H7 (cell line): ENCODE measurements at regions not wholly inside any gene's neighbourhood (a gene's known extent, or its start where the extent isn't known, plus 50 kb on each side); places are given as distances from the start of the nearest gene placed in this dataset.
A peak's percentile ranks its signal among the peaks of the same experiment; 100 is the strongest.

Experiments
- DNase-seq: peaks from one replicate; pipeline ENCODE4 v3.0.0; 2012
- H3K27me3 ChIP-seq: 2 replicates; pipeline ENCODE4 v1.6.0; 2011; ENCODE audit warnings: mild to moderate bottlenecking, low read length; ENCODE audit not compliant: control insufficient read depth, insufficient read depth
- H3K36me3 ChIP-seq: replicated peaks from 2 replicates; pipeline ENCODE4 v1.5.1; 2011; ENCODE audit warnings: low read length; ENCODE audit not compliant: control insufficient read depth, insufficient read depth
- H3K4me3 ChIP-seq: 2 replicates; pipeline ENCODE4 v1.5.1; 2011; ENCODE audit warnings: low read depth, mild to moderate bottlenecking, control low read depth, low read length, moderate library complexity; ENCODE audit not compliant: insufficient read depth

DNA sequence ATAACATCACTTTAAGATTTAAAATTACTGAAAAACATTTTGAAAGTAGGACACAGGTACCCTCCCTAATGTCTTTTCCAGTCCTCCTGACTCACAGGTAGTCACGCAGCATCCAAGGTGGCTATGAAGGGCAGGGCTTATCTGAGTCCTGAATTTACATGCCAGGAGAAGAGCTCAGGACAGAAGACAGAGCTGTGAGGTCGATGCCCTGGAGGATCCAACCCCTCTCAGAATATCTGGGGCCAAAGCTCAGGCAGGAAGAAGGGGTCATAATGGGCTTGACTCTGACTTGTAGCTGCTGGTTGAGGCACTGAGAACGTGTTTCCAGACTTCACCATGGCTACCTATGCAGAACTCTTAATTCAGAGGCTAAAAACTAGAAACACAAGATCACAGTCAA, 177.5 kb downstream of the AASDH start:
- H3K36me3 ChIP-seq: no peaks in the 10 kb centered on the region
- H3K4me3 ChIP-seq: no peak overlapping the region
- H3K27me3 ChIP-seq: peaks cover 42% of the 10 kb centered on the region
- peak; percentile 15 for DNase-seq

DNA sequence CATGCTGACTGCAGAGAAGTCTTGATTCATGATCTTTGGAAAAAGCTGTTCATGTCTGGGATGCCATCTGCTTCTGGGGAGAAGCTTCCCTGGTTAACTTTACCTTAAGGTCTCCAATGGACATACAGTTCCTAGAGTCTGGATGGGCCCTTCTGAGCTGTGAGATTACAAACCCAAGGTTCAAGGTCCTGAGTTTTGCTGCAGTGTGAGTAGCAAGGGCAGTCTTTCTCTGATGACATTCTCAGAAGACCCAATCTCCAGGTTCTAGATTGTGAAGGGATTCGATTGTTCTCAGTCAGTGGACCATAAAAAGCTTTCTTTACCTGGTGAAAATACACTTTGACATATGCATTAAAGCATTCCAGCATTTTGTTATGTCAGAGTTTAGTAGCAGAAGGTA, 179.2 kb downstream of the AASDH start:
- H3K27me3 ChIP-seq: peaks cover 42% of the 10 kb centered on the region
- no peak overlapping the region for H3K4me3 ChIP-seq
- H3K36me3 ChIP-seq: no peaks in the 10 kb centered on the region; the same call in 1 of the 2 replicates
- DNase-seq: no peak

DNA sequence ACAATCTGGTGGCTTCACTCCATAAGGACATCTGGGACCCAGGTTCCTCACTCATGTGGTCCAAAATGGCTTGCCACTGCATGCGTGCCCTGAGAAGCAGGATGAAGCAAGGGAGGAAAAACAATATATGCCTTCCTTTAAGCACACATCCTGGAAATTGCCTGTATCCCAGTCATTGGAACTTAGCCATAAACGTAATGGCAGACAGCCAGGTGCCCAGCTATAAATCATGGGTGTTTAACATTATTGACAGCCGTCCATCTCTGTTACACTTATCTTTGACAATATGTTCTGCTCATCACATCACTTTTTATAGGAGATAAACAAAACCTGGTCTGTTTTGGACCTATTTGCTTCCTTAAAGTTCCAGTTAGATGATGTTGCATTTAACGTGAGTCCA, 181.0 kb downstream of the AASDH start:
- Histone ChIP-seq H3K36me3 (no peaks in the 10 kb centered on the region; the same call in 1 of the 2 replicates), H3K27me3 (peaks cover 34% of the 10 kb centered on the region), H3K4me3 (no peak overlapping the region)
- DNase-seq: no peak

DNA sequence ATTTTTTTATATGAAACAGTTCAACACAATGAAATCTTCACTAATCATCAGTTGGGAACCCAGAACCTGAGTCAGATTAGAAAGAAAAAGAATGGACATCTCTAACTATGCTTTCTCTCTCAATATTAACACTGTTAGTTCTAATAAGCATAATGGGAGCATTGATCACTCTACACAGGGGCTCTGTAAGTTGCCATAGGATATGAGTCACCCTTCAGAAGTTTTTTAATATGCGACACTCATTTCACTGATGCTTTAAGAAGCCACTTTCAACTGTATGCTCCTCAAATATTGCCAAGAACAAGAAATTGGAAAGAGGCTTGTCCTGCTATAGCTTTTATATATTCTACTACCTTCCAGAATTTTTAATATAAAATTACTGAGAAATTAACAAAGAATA, 187.0 kb downstream of the AASDH start:
- no peaks in the 10 kb centered on the region for H3K27me3 ChIP-seq
- no peaks in the 10 kb centered on the region; the same call in 1 of the 2 replicates for H3K36me3 ChIP-seq
- H3K4me3 ChIP-seq: no peak overlapping the region
- no peak for DNase-seq

DNA sequence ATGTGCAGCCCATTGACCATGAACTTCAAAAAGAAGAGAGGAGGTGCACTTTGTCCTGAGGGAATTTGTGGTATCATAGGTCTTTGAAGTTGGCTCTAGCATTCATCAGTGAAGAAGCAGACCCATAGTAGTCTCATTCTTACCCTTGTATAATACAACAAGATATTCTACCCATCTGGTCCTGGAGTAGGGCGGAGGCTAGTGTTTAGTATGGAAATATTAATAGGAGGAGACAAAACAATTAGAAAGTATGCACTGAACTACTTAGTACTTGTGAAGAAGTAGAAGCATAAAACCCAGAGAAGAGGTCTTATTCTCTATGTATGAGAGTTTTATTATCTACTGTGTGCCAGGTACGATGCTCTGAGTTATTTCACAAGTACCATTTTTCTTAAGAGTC, 189.0 kb downstream of the AASDH start:
- Histone ChIP-seq H3K36me3 (no peaks in the 10 kb centered on the region), H3K27me3 (no peaks in the 10 kb centered on the region), H3K4me3 (no peak overlapping the region)
- DNase-seq: no peak

DNA sequence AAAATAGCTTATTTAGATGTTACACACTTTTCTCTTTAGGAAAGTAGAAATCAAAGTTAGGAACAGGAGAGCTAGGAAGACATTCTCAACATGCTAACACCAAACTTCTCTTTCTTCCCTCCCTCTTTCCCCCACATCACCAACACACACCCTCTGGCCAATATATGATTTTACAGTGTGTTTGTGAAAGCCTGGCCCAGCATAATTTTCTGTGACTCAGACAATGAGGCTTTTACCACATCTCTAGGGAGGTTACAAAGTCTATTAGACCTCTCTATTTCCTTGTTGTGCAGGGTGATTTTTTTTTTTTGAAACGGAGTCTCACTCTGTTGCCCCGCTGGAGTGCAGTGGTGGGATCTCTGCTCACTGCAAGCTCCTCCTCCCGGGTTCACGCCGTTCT, 189.9 kb downstream of the AASDH start:
- Histone ChIP-seq H3K27me3 (no peaks in the 10 kb centered on the region), H3K36me3 (no peaks in the 10 kb centered on the region)

DNA sequence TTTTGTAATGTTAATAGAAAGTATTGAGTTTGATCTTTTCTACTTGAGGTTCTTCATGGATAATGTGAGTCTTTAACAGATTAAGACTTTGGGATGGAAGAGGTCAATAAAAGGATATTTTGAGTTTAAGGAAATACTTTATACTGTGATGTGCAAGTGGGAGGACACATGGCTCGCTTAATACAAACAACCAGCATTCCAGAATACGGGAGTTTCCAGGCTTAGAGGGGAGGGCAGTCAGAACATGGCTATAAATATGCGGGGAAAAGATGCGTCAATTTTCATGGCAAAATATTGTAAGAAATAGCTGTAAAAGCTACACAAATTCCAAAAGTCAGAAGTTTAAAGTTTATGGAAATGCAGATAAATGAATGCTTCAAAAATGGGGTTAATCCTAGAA, 192.3 kb downstream of the AASDH start:
- H3K36me3 ChIP-seq: no peaks in the 10 kb centered on the region
- H3K27me3 ChIP-seq: no peaks in the 10 kb centered on the region
- DNase-seq: no peak
- H3K4me3 ChIP-seq: no peak overlapping the region

More for the DNA sequence above, 189.9 kb downstream of the AASDH start:
- no peak for DNase-seq
- no peak overlapping the region for H3K4me3 ChIP-seq

DNA sequence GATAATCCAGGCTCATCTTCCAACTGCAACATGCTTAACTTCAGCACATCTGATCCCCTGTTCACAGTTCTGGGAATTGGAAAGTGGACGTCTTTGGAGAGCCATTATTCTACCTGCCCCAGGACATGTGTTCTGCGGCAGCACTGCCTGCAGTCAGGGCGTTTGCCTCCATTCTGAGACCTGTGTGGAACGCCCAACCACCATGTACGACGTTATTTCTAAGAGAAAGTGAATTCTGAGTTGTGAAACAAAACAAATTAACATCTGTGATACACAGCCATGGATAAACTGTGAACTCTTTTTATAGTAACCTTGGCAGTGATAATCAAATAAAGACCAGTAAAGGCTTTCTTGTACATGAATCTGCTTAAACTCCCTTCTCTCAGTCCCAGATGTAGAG, 195.8 kb downstream of the AASDH start:
- Histone ChIP-seq H3K27me3 (no peaks in the 10 kb centered on the region), H3K36me3 (no peaks in the 10 kb centered on the region), H3K4me3 (no peak overlapping the region)
- DNase-seq: no peak

DNA sequence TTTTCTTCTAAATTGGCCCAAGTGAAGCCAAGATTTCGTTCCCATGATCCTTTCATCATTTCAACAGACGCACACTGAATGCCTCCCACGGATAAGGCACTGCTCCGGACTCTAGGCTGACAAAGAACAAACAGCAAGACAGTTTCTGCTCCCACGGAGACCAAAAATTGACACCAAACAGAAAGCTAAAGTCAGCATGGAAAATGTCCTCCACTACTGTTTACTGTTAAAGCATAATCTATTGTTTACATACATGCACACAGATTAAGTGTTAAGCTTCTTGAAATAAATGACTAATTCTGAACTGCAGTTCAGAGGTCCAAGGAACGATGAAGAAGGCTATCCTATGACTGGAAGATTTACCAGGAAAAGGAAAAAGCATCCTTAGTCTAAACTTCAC, 199.6 kb downstream of the AASDH start:
- H3K4me3 ChIP-seq: no peak overlapping the region
- H3K36me3 ChIP-seq: no peaks in the 10 kb centered on the region
- H3K27me3 ChIP-seq: no peaks in the 10 kb centered on the region
- no peak for DNase-seq

DNA sequence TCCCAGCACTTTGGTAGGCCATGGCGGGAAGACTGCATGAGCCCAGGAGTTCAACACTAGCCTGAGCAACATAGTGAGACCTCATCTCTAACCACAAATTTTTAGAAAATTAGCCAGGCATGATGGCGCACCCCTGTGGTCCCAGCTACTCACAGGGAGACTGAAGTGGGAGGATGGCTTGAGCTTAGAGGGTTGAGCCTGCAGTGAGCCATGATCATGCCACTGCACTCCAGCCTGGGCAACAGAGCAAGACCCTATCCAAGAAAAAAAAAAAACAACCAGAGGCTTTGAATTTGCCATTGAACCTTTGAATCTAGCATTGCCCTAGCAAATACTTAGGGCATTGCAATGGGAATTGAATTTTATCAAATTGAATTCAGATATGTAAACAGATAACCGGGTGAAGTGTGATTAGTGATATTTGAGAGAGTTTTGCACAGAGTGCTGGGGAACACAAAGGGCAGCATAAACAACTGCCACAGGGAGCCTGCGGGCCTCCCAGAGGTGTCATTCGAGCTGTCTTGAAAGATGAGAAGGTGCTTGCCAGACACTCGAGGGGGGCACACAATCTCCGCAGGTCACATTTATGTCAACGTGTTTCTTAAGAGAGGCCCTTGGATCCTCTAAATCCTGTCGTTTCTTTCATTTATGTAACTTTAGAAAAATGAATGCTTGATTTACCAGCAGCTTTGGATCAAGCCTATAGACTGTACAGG, 200.3 kb downstream of the AASDH start:
- H3K36me3 ChIP-seq: no peaks in the 10 kb centered on the region
- no peak for DNase-seq
- no peaks in the 10 kb centered on the region for H3K27me3 ChIP-seq

DNA sequence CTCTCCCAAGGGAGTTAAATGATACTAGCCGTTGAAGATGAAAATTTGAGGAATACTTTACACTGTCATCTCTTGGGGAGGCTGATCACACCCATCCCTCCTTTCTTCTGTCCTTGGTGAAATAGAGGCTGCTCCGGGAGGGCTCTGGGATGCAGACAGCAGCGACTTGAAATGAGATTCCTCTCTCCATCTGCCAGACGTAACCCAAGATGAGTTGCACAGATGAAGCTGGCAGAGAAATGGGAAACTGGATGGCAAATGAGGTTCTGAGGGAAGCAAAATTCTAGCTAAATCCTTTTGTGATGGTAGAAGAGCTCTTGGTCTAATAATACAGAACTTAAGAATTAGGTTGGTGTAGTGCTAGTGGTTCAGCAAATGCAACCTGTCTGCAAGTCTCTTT, 201.4 kb downstream of the AASDH start:
- no peak for DNase-seq
- Histone ChIP-seq H3K27me3 (no peaks in the 10 kb centered on the region), H3K36me3 (no peaks in the 10 kb centered on the region), H3K4me3 (no peak overlapping the region)

More for the DNA sequence above, 200.3 kb downstream of the AASDH start:
- H3K4me3 ChIP-seq: no peak overlapping the region

DNA sequence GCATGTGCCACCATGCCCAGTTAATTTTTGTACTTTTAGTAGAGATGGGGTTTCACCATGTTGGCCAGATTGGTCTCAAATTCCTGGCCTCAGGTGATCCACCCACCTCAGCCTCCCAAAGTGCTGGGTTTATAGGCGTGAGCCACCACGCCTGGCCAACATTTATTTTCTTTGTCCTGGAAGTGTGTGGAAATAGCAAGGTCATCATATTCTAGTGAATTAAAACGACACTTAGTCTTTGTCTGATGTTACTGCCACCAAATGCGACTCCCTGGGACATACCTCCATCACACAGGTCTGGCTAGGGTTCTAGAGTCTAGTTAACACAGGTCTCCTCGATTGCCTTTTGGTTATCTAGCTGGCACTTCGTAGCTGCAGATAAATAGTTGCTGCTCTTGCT, 203.1 kb downstream of the AASDH start:
- H3K36me3 ChIP-seq: no peaks in the 10 kb centered on the region
- no peaks in the 10 kb centered on the region for H3K27me3 ChIP-seq
- no peak for DNase-seq
- H3K4me3 ChIP-seq: no peak overlapping the region

DNA sequence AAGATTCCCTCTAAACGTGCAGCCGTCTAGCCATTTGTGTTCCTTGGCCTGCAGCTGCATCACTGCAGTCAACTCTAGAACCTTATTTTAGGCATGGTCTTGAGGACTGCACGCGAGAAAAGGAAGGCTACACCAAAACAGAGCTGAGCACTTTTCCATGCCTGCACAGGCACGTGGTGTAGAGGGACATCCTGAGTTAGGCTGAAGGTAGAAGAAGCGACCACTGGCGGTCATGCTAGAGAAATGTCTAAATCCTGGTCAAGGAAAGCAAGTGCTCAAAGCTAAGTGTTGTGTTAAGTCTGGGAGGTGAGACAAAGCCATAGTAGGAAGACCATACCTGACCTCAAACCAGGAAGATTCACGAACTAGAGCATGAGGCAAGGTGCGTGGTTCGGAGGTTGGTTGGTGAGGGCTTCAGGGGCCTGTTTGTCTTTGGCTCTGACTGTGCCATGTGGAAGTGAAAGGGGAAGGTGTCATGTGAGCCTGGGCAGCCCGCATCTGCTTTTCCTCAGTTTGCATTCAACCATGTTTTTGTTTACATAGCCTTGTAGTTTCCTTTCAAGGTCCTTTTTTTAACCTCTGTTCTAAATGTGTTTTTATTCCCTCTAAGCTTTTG, 203.8 kb downstream of the AASDH start:
- Histone ChIP-seq H3K36me3 (no peaks in the 10 kb centered on the region), H3K4me3 (no peak overlapping the region), H3K27me3 (no peaks in the 10 kb centered on the region)
- DNase-seq: no peak

DNA sequence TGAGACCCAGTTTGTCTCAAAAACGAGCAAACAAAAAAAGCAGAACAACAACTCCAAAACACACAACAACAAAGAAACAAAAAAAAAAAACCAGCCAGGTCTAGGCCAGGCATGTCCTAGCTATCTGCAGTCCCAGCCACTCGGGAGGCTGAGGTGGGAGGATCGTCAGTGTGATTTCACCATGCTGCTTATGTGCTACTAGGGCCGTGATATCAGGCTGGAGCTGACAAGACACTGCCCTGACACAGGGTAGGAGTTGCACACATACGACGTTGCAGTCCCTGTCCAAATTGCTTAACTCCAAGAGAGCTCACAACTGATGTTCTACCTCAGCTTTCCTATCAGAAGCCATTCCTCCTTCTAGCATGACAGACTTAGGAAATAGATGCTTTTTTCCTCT, 204.9 kb downstream of the AASDH start:
- H3K27me3 ChIP-seq: no peaks in the 10 kb centered on the region
- no peak for DNase-seq

DNA sequence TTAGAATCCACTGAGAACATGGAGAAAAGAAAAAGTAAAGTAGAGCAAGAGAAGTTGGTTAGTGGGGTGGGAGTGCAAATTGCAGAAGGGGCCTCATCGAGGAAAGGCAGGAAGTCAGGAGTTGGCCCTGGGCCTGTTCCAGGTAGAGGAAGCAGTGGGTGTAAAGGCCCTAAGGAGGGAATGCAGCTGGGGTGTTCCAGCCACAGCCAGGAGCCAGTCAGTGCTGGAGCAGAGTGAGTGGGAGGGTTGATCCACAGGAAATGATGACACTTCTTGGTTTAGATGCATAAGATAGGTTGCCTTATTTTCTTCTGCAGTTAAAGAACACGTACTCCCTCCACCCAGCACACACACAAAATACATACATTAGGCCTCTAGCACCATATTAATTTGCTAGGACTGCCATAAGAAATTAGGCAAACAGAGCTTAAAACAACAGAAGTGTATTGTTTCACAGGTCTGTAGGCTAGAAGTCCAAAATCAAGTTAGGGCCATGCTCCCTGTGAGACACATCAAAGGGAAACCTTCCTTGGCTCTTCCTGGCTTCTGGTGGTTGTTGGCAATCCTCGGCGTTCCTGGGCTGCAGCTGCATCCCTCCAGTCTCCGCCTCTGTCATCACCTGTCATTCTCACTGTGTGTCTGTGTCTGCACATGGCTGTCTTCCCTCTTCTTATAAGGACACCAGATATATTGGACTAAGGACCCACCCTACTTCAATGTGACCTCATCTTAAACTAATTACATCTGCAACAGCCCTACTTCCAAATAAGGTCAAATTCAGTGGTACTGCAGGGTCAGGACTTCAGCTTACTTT, 205.9 kb downstream of the AASDH start:
- Histone ChIP-seq H3K27me3 (no peaks in the 10 kb centered on the region), H3K36me3 (no peaks in the 10 kb centered on the region), H3K4me3 (no peak overlapping the region)
- no peak for DNase-seq

More for the DNA sequence above, 204.9 kb downstream of the AASDH start:
- Histone ChIP-seq H3K36me3 (no peaks in the 10 kb centered on the region), H3K4me3 (no peak overlapping the region)
